ENCODE measurements at regions not wholly inside any gene's neighbourhood (a gene's known extent, or its start where the extent isn't known, plus 50 kb on each side); places are given as distances from the start of the nearest gene placed in this dataset.

DNA sequence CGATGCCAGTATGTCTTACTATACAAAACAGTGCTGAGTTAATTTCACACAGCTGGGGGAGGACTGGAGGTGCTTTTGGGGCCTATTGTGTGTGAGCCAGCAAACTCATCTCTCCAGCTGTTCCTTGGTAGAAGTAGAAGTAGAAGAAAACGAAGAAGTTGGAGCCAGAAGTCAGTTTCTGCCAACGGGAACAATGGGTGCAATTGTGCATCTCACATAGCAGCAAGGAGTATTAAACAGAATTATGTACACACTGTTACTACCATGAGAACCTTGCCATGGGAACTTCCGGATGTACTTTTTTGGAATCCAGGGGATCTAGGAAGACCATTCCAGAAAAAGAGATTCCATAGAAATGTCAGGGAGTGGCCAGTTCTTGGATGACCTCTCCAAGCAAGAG, 88.6 kb downstream of the VCPKMT start:
- CTCF ChIA-PET (ENCODE audit: partially characterized antibody), result interaction anchor here (1.0 to 1.7 kb wide), 3 partner anchors 33 to 166 kb away, joined by 3 to 4 read pairs (median 4); no protein-coding TSS in a partner anchor
- Histone ChIP-seq H3K4me1 (replicated peaks in 1 of 4; ENCODE audit: control insufficient read depth in 3 of 4, insufficient read depth in 4 of 4, low read length in 3 of 4) (no peaks in the 10 kb centered on the region), H4K5ac (ENCODE audit: insufficient read length, low read depth, low read length) (no peak overlapping the region), H3K4ac (replicated peaks; ENCODE audit: insufficient read length, low read depth, low read length) (no peak overlapping the region), H2BK120ac (replicated peaks; ENCODE audit: low read depth, low read length) (no peak overlapping the region), H3K18ac (ENCODE audit: extremely low read depth, low read length) (no peak overlapping the region), H3K4me3 (ENCODE audit: extremely low read depth in 1 of 4, insufficient read depth in 2 of 4, low read depth in 3 of 4, low read length in 4 of 4) (no peak overlapping the region), H3K79me1 (ENCODE audit: low read depth, low read length) (no peaks in the 10 kb centered on the region), H3K9me3 (ENCODE audit: insufficient read depth in 2 of 2, low read depth in 1 of 2, low read length in 1 of 2) (peaks cover 3 to 4% of the 10 kb centered on the region in 2 experiments; a peak in 2 of 4 replicates), H3K9ac (replicated peaks in 1 of 4; ENCODE audit: extremely low read depth in 1 of 4, low read depth in 3 of 4, low read length in 3 of 4) (no peak overlapping the region), H3K4me2 (ENCODE audit: insufficient read depth in 1 of 2, low read depth in 2 of 2, low read length in 2 of 2) (no peak overlapping the region), H3K23ac (ENCODE audit: insufficient read length) (no peak overlapping the region), H3K27ac (ENCODE audit: low read depth, low read length) (no peak overlapping the region), H2AFZ (ENCODE audit: low read length) (no peak overlapping the region), H2BK15ac (ENCODE audit: low read length) (no peak overlapping the region), H3K27me3 (replicated peaks in 1 of 4; ENCODE audit: control insufficient read depth in 3 of 4, extremely low read depth in 1 of 4, insufficient read depth in 3 of 4, low read length in 3 of 4) (no peaks in the 10 kb centered on the region; a peak in 1 of 7 replicates), H4K8ac (ENCODE audit: extremely low read depth, insufficient read depth, low read length) (no peak overlapping the region), H3K56ac (replicated peaks; ENCODE audit: insufficient read length, low read depth, low read length) (no peak overlapping the region), H3K36me3 (ENCODE audit: control insufficient read depth in 2 of 4, insufficient read depth in 4 of 4, low read length in 3 of 4) (no peaks in the 10 kb centered on the region), H2AK5ac (ENCODE audit: low read depth, low read length) (no peak overlapping the region), H3K79me2 (ENCODE audit: control insufficient read depth in 1 of 2, insufficient read depth in 2 of 2, low read length in 2 of 2) (no peaks in the 10 kb centered on the region), H3K14ac (ENCODE audit: insufficient read length) (no peak overlapping the region), H4K91ac (replicated peaks; ENCODE audit: insufficient read length, low read length) (no peak overlapping the region), H3K23me2 (ENCODE audit: low read depth, low read length) (no peaks in the 10 kb centered on the region), H4K20me1 (replicated peaks in 1 of 2; ENCODE audit: control insufficient read depth in 1 of 2, insufficient read depth in 2 of 2, low read length in 2 of 2) (no peaks in the 10 kb centered on the region), H2BK20ac (ENCODE audit: low read length) (no peak overlapping the region), H2BK12ac (ENCODE audit: low read depth, low read length) (no peak overlapping the region), H2BK5ac (ENCODE audit: low read depth, low read length) (no peak overlapping the region)
- POLR2A ChIA-PET (ENCODE audit: partially characterized antibody), result no interaction called here
- DNase-seq (ENCODE audit: low read depth in 1 of 2, low spot score in 2 of 2), result no peak
- WGBS, 2 experiments (ENCODE audit: extremely low coverage in 1 of 2, insufficient coverage in 1 of 2, insufficient read length in 1 of 2, insufficient replicate concordance in 2 of 2, low coverage in 1 of 2, low lambda C conversion rate in 2 of 2, missing lambda C conversion rate in 1 of 2), result 94% methylated on average over 4 of the region's 4 CpGs; no CpG with 5 or more reads in 1 of the 2 experiments
- FAIRE-seq, result no peak
- no peak for TF ChIP-seq TCF12 (IDR thresholded peaks at IDR 0.05; ENCODE audit: low read depth, low read length)
- no peak for TF ChIP-seq TAF7 (optimal IDR thresholded peaks at IDR 0.05; ENCODE audit: borderline replicate concordance, low read depth, low read length)
- no peak for TF ChIP-seq POU5F1 (IDR thresholded peaks at IDR 0.05; ENCODE audit: low read depth, low read length)
- no peak for TF ChIP-seq GABPA (IDR thresholded peaks at IDR 0.05; ENCODE audit: borderline replicate concordance, insufficient read depth, low read length)
- TF ChIP-seq CEBPB (IDR thresholded peaks at IDR 0.05; ENCODE audit: low read depth, low read length), result no peak

Measured in H1 (cell line).